ENCODE measurements at regions not wholly inside any gene's neighbourhood (a gene's known extent, or its start where the extent isn't known, plus 50 kb on each side); places are given as distances from the start of the nearest gene placed in this dataset.

DNA sequence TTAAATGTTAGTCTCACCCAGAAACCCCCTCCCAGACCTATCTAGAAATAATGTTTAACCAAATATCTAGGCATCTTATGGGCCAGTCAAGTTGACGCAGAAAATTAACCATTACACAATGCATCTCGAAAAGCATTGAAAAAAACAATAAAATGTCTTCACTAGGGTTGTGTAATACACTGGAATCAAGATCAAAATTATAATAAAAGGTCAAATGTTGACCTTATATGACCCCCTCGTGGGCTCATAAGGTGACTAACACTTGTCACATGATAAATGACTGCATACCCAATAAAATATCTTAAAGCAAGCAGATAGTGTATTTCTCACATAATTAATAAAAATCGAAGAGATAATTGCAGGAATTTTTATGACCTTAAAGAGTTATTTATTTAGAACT is 447.9 kb upstream of the DSEL start:
- TF ChIP-seq, protein P1, sequence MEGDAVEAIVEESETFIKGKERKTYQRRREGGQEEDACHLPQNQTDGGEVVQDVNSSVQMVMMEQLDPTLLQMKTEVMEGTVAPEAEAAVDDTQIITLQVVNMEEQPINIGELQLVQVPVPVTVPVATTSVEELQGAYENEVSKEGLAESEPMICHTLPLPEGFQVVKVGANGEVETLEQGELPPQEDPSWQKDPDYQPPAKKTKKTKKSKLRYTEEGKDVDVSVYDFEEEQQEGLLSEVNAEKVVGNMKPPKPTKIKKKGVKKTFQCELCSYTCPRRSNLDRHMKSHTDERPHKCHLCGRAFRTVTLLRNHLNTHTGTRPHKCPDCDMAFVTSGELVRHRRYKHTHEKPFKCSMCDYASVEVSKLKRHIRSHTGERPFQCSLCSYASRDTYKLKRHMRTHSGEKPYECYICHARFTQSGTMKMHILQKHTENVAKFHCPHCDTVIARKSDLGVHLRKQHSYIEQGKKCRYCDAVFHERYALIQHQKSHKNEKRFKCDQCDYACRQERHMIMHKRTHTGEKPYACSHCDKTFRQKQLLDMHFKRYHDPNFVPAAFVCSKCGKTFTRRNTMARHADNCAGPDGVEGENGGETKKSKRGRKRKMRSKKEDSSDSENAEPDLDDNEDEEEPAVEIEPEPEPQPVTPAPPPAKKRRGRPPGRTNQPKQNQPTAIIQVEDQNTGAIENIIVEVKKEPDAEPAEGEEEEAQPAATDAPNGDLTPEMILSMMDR (IDR thresholded peaks at IDR 0.05): no peak
- TF ChIP-seq POLR2A (IDR thresholded peaks at IDR 0.05): no peak

All from upper lobe of left lung (tissue), 4 donors.